H1 (cell line): ENCODE measurements at regions not wholly inside any gene's neighbourhood (a gene's known extent, or its start where the extent isn't known, plus 50 kb on each side); places are given as distances from the start of the nearest gene placed in this dataset.

Source experiments
- CTCF ChIA-PET: fragments of 300-600 bp; sonication (Branson Sonifier 250); formaldehyde crosslinking; loops from one replicate; lab custom pipeline; 2021; ENCODE audit not compliant: partially characterized antibody; lab: Charles Lee
- POLR2A ChIA-PET: fragments of 300-600 bp; sonication (Branson Sonifier 250); formaldehyde crosslinking; loops from one replicate; lab custom pipeline; 2021; ENCODE audit warnings: inconsistent platforms; ENCODE audit not compliant: partially characterized antibody; lab: Charles Lee
- DNase-seq, 2 experiments: peaks; one replicate each; pipeline versions ENCODE4 v3.0.0 to v3.0.0-alpha.2; 2010 to 2022; ENCODE audit warnings: low spot score in 2 of 2, low read depth in 1 of 2, mixed read lengths in 1 of 2
- FAIRE-seq: peaks from 2 replicates; lab custom pipeline; 2011; peaks lifted over from hg19 to GRCh38; lab: Jason Lieb, UNC
- H2AFZ ChIP-seq: 2 replicates; pipeline ENCODE4 v1.8.1; 2012; ENCODE audit warnings: low read length, inconsistent platforms
- H2AK5ac ChIP-seq: 2 replicates; pipeline ENCODE4 v1.6.1; 2013; ENCODE audit warnings: low read depth, low read length
- H2BK120ac ChIP-seq: replicated peaks from 2 replicates; pipeline ENCODE3; 2013; ENCODE audit warnings: low read depth, low read length, inconsistent platforms
- H2BK12ac ChIP-seq: 2 replicates; pipeline ENCODE4 v1.6.1; 2013; ENCODE audit warnings: low read depth, low read length
- H2BK15ac ChIP-seq: 2 replicates; pipeline ENCODE4 v1.6.1; 2013; ENCODE audit warnings: low read length
- H2BK20ac ChIP-seq: 2 replicates; pipeline ENCODE4 v1.6.1; 2013; ENCODE audit warnings: low read length
- H2BK5ac ChIP-seq: 2 replicates; pipeline ENCODE4 v1.6.1; 2013; ENCODE audit warnings: low read depth, low read length
- H3K14ac ChIP-seq: 2 replicates; pipeline ENCODE4 v1.6.1; 2013; ENCODE audit warnings: inconsistent platforms; ENCODE audit not compliant: insufficient read length
- H3K18ac ChIP-seq: 2 replicates; pipeline ENCODE4 v1.6.1; 2013; ENCODE audit warnings: low read length; ENCODE audit errors: extremely low read depth
- H3K23ac ChIP-seq: 2 replicates; pipeline ENCODE4 v1.6.1; 2013; ENCODE audit warnings: inconsistent platforms; ENCODE audit not compliant: insufficient read length
- H3K23me2 ChIP-seq: 2 replicates; pipeline ENCODE4 v1.6.1; 2013; ENCODE audit warnings: low read depth, low read length
- H3K27ac ChIP-seq: 2 replicates; pipeline ENCODE4 v1.6.1; 2011; ENCODE audit warnings: low read depth, low read length, inconsistent platforms
- H3K27me3 ChIP-seq, 4 experiments: replicated peaks in 1 of 4; 1 replicate in 1 of 4; 2 replicates in 3 of 4; pipeline versions ENCODE4 v1.6.1 to v1.8.1; 2011 to 2013; ENCODE audit warnings: low read length in 3 of 4, mild to moderate bottlenecking in 3 of 4, inconsistent platforms in 2 of 4, mixed read lengths in 2 of 4, moderate library complexity in 1 of 4; ENCODE audit not compliant: control insufficient read depth in 3 of 4, insufficient read depth in 3 of 4; ENCODE audit errors: extremely low read depth in 1 of 4
- H3K36me3 ChIP-seq, 4 experiments: 2 replicates each; pipeline versions ENCODE4 v1.6.1 to v1.8.1; 2011 to 2013; ENCODE audit warnings: mild to moderate bottlenecking in 4 of 4, low read length in 3 of 4, moderate library complexity in 2 of 4, control low read depth in 1 of 4, inconsistent platforms in 1 of 4; ENCODE audit not compliant: insufficient read depth in 4 of 4, control insufficient read depth in 2 of 4
- H3K4ac ChIP-seq: replicated peaks from 2 replicates; pipeline ENCODE3; 2013; ENCODE audit warnings: low read length, low read depth, mixed read lengths, inconsistent platforms; ENCODE audit not compliant: insufficient read length
- H3K4me1 ChIP-seq, 4 experiments: replicated peaks in 1 of 4; 1 replicate in 1 of 4; 2 replicates in 3 of 4; pipeline versions ENCODE4 v1.6.1 to v1.8.1; 2011 to 2013; ENCODE audit warnings: low read length in 3 of 4, inconsistent platforms in 2 of 4, mixed read lengths in 1 of 4; ENCODE audit not compliant: insufficient read depth in 4 of 4, control insufficient read depth in 3 of 4
- H3K4me2 ChIP-seq, 2 experiments: 2 replicates each; pipeline versions ENCODE4 v1.6.1 to v1.8.1; 2011 to 2013; ENCODE audit warnings: low read depth in 2 of 2, low read length in 2 of 2, control low read depth in 1 of 2, inconsistent platforms in 1 of 2, mild to moderate bottlenecking in 1 of 2; ENCODE audit not compliant: insufficient read depth in 1 of 2
- H3K4me3 ChIP-seq, 4 experiments: fragments of 200-600, 300-600 bp in 1 of 4; sonication (generic), shearing (Covaris generic), sonication (Bioruptor Twin) in 1 of 4; 2 replicates each; pipeline versions ENCODE4 v1.5.1 to v1.8.1; 2011 to 2016; ENCODE audit warnings: low read length in 4 of 4, low read depth in 3 of 4, control low read depth in 2 of 4, inconsistent platforms in 2 of 4, mild to moderate bottlenecking in 2 of 4, mixed read lengths in 1 of 4, moderate library complexity in 1 of 4; ENCODE audit not compliant: insufficient read depth in 2 of 4; ENCODE audit errors: extremely low read depth in 1 of 4
- H3K56ac ChIP-seq: replicated peaks from 2 replicates; pipeline ENCODE3; 2013; ENCODE audit warnings: low read depth, mild to moderate bottlenecking, mixed read lengths, low read length, inconsistent platforms; ENCODE audit not compliant: insufficient read length
- H3K79me1 ChIP-seq: 2 replicates; pipeline ENCODE4 v1.6.1; 2013; ENCODE audit warnings: low read depth, low read length, control low read depth
- H3K79me2 ChIP-seq, 2 experiments: 2 replicates each; pipeline versions ENCODE4 v1.6.1 to v1.8.1; 2012 to 2013; ENCODE audit warnings: low read length in 2 of 2, mild to moderate bottlenecking in 2 of 2, inconsistent platforms in 1 of 2; ENCODE audit not compliant: insufficient read depth in 2 of 2, control insufficient read depth in 1 of 2
- H3K9ac ChIP-seq, 4 experiments: replicated peaks in 1 of 4; 1 replicate in 1 of 4; 2 replicates in 3 of 4; pipeline versions ENCODE4 v1.6.1 to v1.8.1; 2011 to 2013; ENCODE audit warnings: low read depth in 3 of 4, low read length in 3 of 4, control low read depth in 2 of 4, mild to moderate bottlenecking in 2 of 4, moderate library complexity in 2 of 4, inconsistent platforms in 1 of 4; ENCODE audit errors: extremely low read depth in 1 of 4
- H3K9me3 ChIP-seq, 2 experiments: 2 replicates each; pipeline versions ENCODE4 v1.6.1 to v1.8.1; 2012 to 2013; ENCODE audit warnings: mild to moderate bottlenecking in 2 of 2, moderate library complexity in 2 of 2, control low read depth in 1 of 2, inconsistent platforms in 1 of 2, low read depth in 1 of 2, low read length in 1 of 2, mixed read lengths in 1 of 2; ENCODE audit not compliant: insufficient read depth in 2 of 2
- H4K20me1 ChIP-seq, 2 experiments: replicated peaks in 1 of 2; 2 replicates each; pipeline versions ENCODE3 to v1.8.1; 2011 to 2013; ENCODE audit warnings: inconsistent platforms in 2 of 2, low read length in 2 of 2, mild to moderate bottlenecking in 1 of 2; ENCODE audit not compliant: insufficient read depth in 2 of 2, control insufficient read depth in 1 of 2
- H4K5ac ChIP-seq: 2 replicates; pipeline ENCODE4 v1.6.1; 2013; ENCODE audit warnings: low read length, low read depth, mixed read lengths, inconsistent platforms; ENCODE audit not compliant: insufficient read length
- H4K8ac ChIP-seq: 2 replicates; pipeline ENCODE4 v1.8.0; 2013; ENCODE audit warnings: mild to moderate bottlenecking, moderate library complexity, low read length, inconsistent platforms; ENCODE audit not compliant: insufficient read depth; ENCODE audit errors: extremely low read depth
- H4K91ac ChIP-seq: replicated peaks from 2 replicates; pipeline ENCODE3; 2013; ENCODE audit warnings: low read length, mixed read lengths, inconsistent platforms; ENCODE audit not compliant: insufficient read length
- ASH2L ChIP-seq: fragments of 200-600, 300-600 bp; sonication (generic); IDR thresholded peaks from one replicate; pipeline ENCODE4 v1.7.1; 2017; ENCODE audit warnings: low read length
- WGBS, 2 experiments: shearing (Covaris generic) in 1 of 2; methylation state at CpG; one replicate each; pipeline versions ENCODE4 v1.1.6 to v1.1.7; 2013 to 2015; ENCODE audit warnings: low lambda C conversion rate in 2 of 2, mixed read lengths in 2 of 2, inconsistent platforms in 1 of 2, low coverage in 1 of 2, missing lambda C conversion rate in 1 of 2; ENCODE audit not compliant: insufficient replicate concordance in 2 of 2, insufficient coverage in 1 of 2, insufficient read length in 1 of 2; ENCODE audit errors: extremely low coverage in 1 of 2, missing lambda C conversion rate in 1 of 2; 5-methylcytosine and 5-hydroxymethylcytosine counted together

- Histone ChIP-seq H3K4me1 (peaks cover 0 to 7% (median 1%) of the 10 kb centered on the region in 4 experiments; a peak in 2 of 7 replicates), H2BK20ac (no peak overlapping the region), H2AK5ac (no peak overlapping the region), H3K27me3 (no peaks in the 10 kb centered on the region), H3K18ac (no peak overlapping the region; the same call in 1 of the 2 replicates), H3K79me1 (no peaks in the 10 kb centered on the region), H2AFZ (no peak overlapping the region), H3K23me2 (no peaks in the 10 kb centered on the region), H3K4ac (no peak overlapping the region), H3K27ac (no peak overlapping the region), H4K20me1 (no peaks in the 10 kb centered on the region), H2BK5ac (no peak overlapping the region), H2BK15ac (no peak overlapping the region), H3K23ac (no peak overlapping the region), H3K4me2 (no peak overlapping the region), H3K4me3 (no peak overlapping the region), H3K36me3 (no peaks in the 10 kb centered on the region), H3K56ac (no peak overlapping the region), H3K14ac (no peak overlapping the region), H3K9me3 (no peaks in the 10 kb centered on the region), H2BK12ac (no peak overlapping the region), H4K8ac (no peak overlapping the region), H3K79me2 (no peaks in the 10 kb centered on the region), H4K5ac (no peak overlapping the region), H3K9ac (no peak overlapping the region), H2BK120ac (no peak overlapping the region), H4K91ac (no peak overlapping the region)
- DNase-seq = no peak
- ChIA-PET CTCF (no interaction called here), POLR2A (interaction anchor here (1.6 kb wide), 1 partner anchor 13 kb away, joined by 3 read pairs; no protein-coding TSS in a partner anchor)
- 84% methylated on average over 2 of the region's 2 CpGs; no CpG with 5 or more reads in 1 of the 2 experiments for WGBS, 2 experiments
- no peak for FAIRE-seq
- TF ChIP-seq ASH2L = no peak
Measured at GRCh38 chr3:147729641-147730040, 320.5 kb downstream of the ZIC1 start.
